Ishikawa (cell line): ENCODE measurements at regions not wholly inside any gene's neighbourhood (a gene's known extent, or its start where the extent isn't known, plus 50 kb on each side); places are given as distances from the start of the nearest gene placed in this dataset.

Experiments used
- CEBPB ChIP-seq: IDR thresholded peaks from 2 replicates; pipeline ENCODE4 v1.6.1; 2012
- CREB1 ChIP-seq: IDR thresholded peaks from 2 replicates; pipeline ENCODE4 v1.6.1; 2012; ENCODE audit warnings: low read depth
- EGR1 ChIP-seq: IDR thresholded peaks from 2 replicates; pipeline ENCODE4 v1.6.1; 2012
- EP300 ChIP-seq: IDR thresholded peaks from 2 replicates; pipeline ENCODE4 v1.6.1; 2012; ENCODE audit warnings: borderline replicate concordance
- FOXM1 ChIP-seq: IDR thresholded peaks from 2 replicates; pipeline ENCODE4 v1.6.1; 2012; ENCODE audit warnings: low read depth, borderline replicate concordance
- NFIC ChIP-seq: IDR thresholded peaks from 2 replicates; pipeline ENCODE4 v1.6.1; 2012
- RAD21 ChIP-seq: IDR thresholded peaks from 2 replicates; pipeline ENCODE4 v1.6.1; 2012; ENCODE audit warnings: low read depth
- REST ChIP-seq: IDR thresholded peaks from 2 replicates; pipeline ENCODE4 v1.6.1; 2012; ENCODE audit warnings: low read depth, mild to moderate bottlenecking
- TAF1 ChIP-seq: IDR thresholded peaks from 2 replicates; pipeline ENCODE4 v1.6.1; 2012; ENCODE audit warnings: low read depth, mild to moderate bottlenecking
- TCF12 ChIP-seq: IDR thresholded peaks from 2 replicates; pipeline ENCODE4 v1.6.1; 2012; ENCODE audit warnings: low read depth
- TEAD4 ChIP-seq: IDR thresholded peaks from 2 replicates; pipeline ENCODE4 v1.6.1; 2012
- YY1 ChIP-seq: IDR thresholded peaks from 2 replicates; pipeline ENCODE4 v1.6.1; 2012; ENCODE audit warnings: low read depth
- ZBTB7A ChIP-seq: IDR thresholded peaks from 2 replicates; pipeline ENCODE4 v1.6.1; 2012; ENCODE audit warnings: low read depth
- TF ChIP-seq, protein P1 (sequence below): IDR thresholded peaks from 2 replicates; pipeline ENCODE4 v1.6.1; 2012
- TF ChIP-seq, protein P2 (sequence below): IDR thresholded peaks from 2 replicates; pipeline ENCODE4 v1.6.1; 2012

GRCh38 chr2:147610496-147611040 is 234.3 kb upstream of the ACVR2A start:
- no peak for TF ChIP-seq TAF1
- TF ChIP-seq, protein P1, sequence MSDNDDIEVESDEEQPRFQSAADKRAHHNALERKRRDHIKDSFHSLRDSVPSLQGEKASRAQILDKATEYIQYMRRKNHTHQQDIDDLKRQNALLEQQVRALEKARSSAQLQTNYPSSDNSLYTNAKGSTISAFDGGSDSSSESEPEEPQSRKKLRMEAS = no peak
- no peak for TF ChIP-seq REST
- TF ChIP-seq RAD21 = no peak
- no peak for TF ChIP-seq TEAD4
- TF ChIP-seq, protein P2, sequence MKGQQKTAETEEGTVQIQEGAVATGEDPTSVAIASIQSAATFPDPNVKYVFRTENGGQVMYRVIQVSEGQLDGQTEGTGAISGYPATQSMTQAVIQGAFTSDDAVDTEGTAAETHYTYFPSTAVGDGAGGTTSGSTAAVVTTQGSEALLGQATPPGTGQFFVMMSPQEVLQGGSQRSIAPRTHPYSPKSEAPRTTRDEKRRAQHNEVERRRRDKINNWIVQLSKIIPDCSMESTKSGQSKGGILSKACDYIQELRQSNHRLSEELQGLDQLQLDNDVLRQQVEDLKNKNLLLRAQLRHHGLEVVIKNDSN = no peak
- no peak for TF ChIP-seq YY1
- TF ChIP-seq TCF12 = no peak
- TF ChIP-seq CREB1 = no peak
- no peak for TF ChIP-seq EGR1
- no peak for TF ChIP-seq NFIC
- TF ChIP-seq CEBPB = no peak
- TF ChIP-seq FOXM1 = no peak

GRCh38 chr2:147609301-147609700 is 235.5 kb upstream of the ACVR2A start:
- no peak for TF ChIP-seq NFIC
- TF ChIP-seq EGR1 = no peak
- TF ChIP-seq ZBTB7A = no peak
- TF ChIP-seq CREB1 = no peak
- TF ChIP-seq, protein P1 = no peak

DNA sequence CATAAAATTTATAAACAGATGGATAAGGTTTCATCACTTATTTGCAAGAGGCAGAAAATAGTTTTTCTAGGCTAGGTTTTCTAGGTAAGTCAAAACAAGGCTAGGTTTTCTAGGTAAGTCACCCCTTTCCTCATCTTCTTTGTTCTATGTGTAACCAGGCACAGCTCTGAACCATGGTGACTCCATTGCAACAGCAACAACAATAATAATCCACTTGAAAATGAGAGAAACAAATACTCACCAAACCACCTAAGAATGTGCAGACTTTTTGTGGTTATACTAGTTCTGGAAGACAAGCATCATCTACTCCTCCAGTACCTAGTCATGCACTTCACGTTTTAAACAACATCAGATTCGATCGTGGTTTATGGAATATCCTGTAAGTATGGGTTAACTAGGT is 237.4 kb upstream of the ACVR2A start:
- no peak for TF ChIP-seq YY1
- TF ChIP-seq EGR1 = no peak
- TF ChIP-seq, protein P1 = no peak
- TF ChIP-seq FOXM1 = no peak
- TF ChIP-seq RAD21 = no peak
- TF ChIP-seq CREB1 = no peak
- TF ChIP-seq TEAD4 = no peak
- TF ChIP-seq, protein P2 = no peak
- TF ChIP-seq CEBPB = no peak
- TF ChIP-seq EP300 = no peak
- TF ChIP-seq REST = no peak

DNA sequence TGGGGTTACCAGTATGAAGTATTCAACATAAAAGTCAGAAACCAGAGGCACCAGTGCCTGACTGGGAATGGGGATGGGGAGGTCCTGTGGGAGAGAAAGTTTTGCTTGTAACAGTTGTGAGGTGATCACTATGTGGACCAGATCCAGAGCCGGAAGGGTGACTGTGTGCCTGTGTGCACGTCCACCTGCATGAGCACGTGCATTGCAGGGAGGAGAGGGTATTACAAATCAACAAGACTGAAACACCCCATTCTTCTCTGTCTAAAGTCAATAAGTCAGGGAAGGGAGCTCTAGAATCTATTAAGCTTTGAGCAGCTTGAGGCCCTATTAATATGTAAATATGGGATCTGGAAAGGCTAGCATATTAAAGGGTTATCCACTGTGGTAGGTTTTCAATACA is 241.0 kb upstream of the ACVR2A start:
- TF ChIP-seq NFIC = no peak
- TF ChIP-seq, protein P1 = no peak
- TF ChIP-seq YY1 = no peak
- no peak for TF ChIP-seq CREB1
- no peak for TF ChIP-seq FOXM1
- TF ChIP-seq EP300 = no peak
- no peak for TF ChIP-seq TAF1
- TF ChIP-seq RAD21 = no peak
- TF ChIP-seq EGR1 = no peak
- TF ChIP-seq REST = no peak
- TF ChIP-seq TCF12 = no peak
- TF ChIP-seq, protein P2 = no peak
